Kidney (tissue), 13 donors: ENCODE measurements at regions not wholly inside any gene's neighbourhood (a gene's known extent, or its start where the extent isn't known, plus 50 kb on each side); places are given as distances from the start of the nearest gene placed in this dataset.

Experiments used
- DNase-seq, 5 donors: peaks; one replicate each; pipeline ENCODE4 v3.0.0-alpha.2; 2013 to 2020
- FAIRE-seq: peaks from 2 replicates; lab custom pipeline; 2012; peaks lifted over from hg19 to GRCh38; lab: Jason Lieb, UNC
- H3K27ac ChIP-seq, 2 donors: one replicate each; pipeline ENCODE4 v1.7.0; 2013; ENCODE audit warnings: low read depth in 2 of 2, low read length in 2 of 2, inconsistent platforms in 1 of 2
- H3K27me3 ChIP-seq: one replicate; pipeline ENCODE4 v1.7.1; 2013; ENCODE audit warnings: low read length, inconsistent platforms; ENCODE audit not compliant: control insufficient read depth, insufficient read depth
- H3K36me3 ChIP-seq, 3 donors: one replicate each; pipeline versions ENCODE4 v1.7.0 to v1.7.1; 2013; ENCODE audit warnings: low read length in 3 of 3, control low read depth in 1 of 3, inconsistent platforms in 1 of 3; ENCODE audit not compliant: insufficient read depth in 3 of 3, control insufficient read depth in 2 of 3
- H3K4me1 ChIP-seq, 3 donors: one replicate each; pipeline versions ENCODE4 v1.7.0 to v1.7.1; 2013; ENCODE audit warnings: low read length in 3 of 3, inconsistent platforms in 1 of 3, low read depth in 1 of 3; ENCODE audit not compliant: control insufficient read depth in 2 of 3, insufficient read depth in 2 of 3
- H3K4me3 ChIP-seq, 3 donors: one replicate each; pipeline versions ENCODE4 v1.7.0 to v1.8.1; 2013; ENCODE audit warnings: low read length in 3 of 3, control low read depth in 1 of 3, inconsistent platforms in 1 of 3
- H3K9ac ChIP-seq, 3 donors: one replicate each; pipeline versions ENCODE4 v1.7.0 to v1.7.1; 2013; ENCODE audit warnings: low read length in 3 of 3, control low read depth in 1 of 3, inconsistent platforms in 1 of 3
- H3K9me3 ChIP-seq, 3 donors: one replicate each; pipeline versions ENCODE4 v1.7.0 to v1.7.1; 2013; ENCODE audit warnings: low read length in 3 of 3, control low read depth in 1 of 3, inconsistent platforms in 1 of 3; ENCODE audit not compliant: control insufficient read depth in 2 of 3, insufficient read depth in 1 of 3
- CTCF ChIP-seq: IDR thresholded peaks from 3 replicates; pipeline ENCODE4 v1.5.1; 2012; ENCODE audit warnings: mild to moderate bottlenecking, moderate library complexity, borderline replicate concordance; ENCODE audit not compliant: insufficient read depth; ENCODE audit errors: extremely low read depth
- intact Hi-C: fragments of 100-400 bp; cut with DNase I; formaldehyde crosslinking; loops from one replicate; pipeline ENCODE4 v1.11.1; 2022
- donor health status: control.
- donor health status: control.
- donor health status: control.
- donor health status: control.
- donor health status: control.
- donor health status: DM: yes; HTN: yes; CAD: no.
- donor health status: Normal renal cell carcinoma (clear cell type).

GRCh38 chr3:89973156-89973555 lies 865.7 kb downstream of the EPHA3 start:
- no peak for TF ChIP-seq CTCF
- Histone ChIP-seq H3K27me3 (no peaks in the 10 kb centered on the region), H3K9ac (no peak overlapping the region), H3K4me3 (no peak overlapping the region), H3K27ac (no peak overlapping the region), H3K9me3 (no peaks in the 10 kb centered on the region), H3K36me3 (no peaks in the 10 kb centered on the region), H3K4me1 (no peaks in the 10 kb centered on the region)
- intact Hi-C loops = no loop called here
- DNase-seq (no peak), FAIRE-seq (no peak)

- FAIRE-seq (no peak), DNase-seq (no peak)
- TF ChIP-seq CTCF = no peak
- H3K4me3 ChIP-seq = no peak overlapping the region
- no peak overlapping the region for H3K27ac ChIP-seq
- no peaks in the 10 kb centered on the region for H3K36me3 ChIP-seq
- no peaks in the 10 kb centered on the region for H3K9me3 ChIP-seq
- intact Hi-C loops = no loop called here
- no peak overlapping the region for H3K9ac ChIP-seq
- no peaks in the 10 kb centered on the region for H3K4me1 ChIP-seq
- H3K27me3 ChIP-seq = no peaks in the 10 kb centered on the region
Measured at GRCh38 chr3:89974903-89975519, 867.6 kb downstream of the EPHA3 start.

- intact Hi-C loops = no loop called here
- no peak overlapping the region for H3K9ac ChIP-seq
- H3K36me3 ChIP-seq = no peaks in the 10 kb centered on the region
- no peak for TF ChIP-seq CTCF
- H3K9me3 ChIP-seq = no peaks in the 10 kb centered on the region
- FAIRE-seq (no peak), DNase-seq (no peak)
- H3K4me3 ChIP-seq = no peak overlapping the region
- no peaks in the 10 kb centered on the region for H3K4me1 ChIP-seq
- H3K27ac ChIP-seq = no peak overlapping the region
- H3K27me3 ChIP-seq = no peaks in the 10 kb centered on the region
Measured at GRCh38 chr3:89983449-89983848, 876.0 kb downstream of the EPHA3 start.
